CD14-positive monocyte (primary cell): ENCODE measurements at regions not wholly inside any gene's neighbourhood (a gene's known extent, or its start where the extent isn't known, plus 50 kb on each side); places are given as distances from the start of the nearest gene placed in this dataset.

Experiments
- DNase-seq, 3 donors: peaks; one replicate each; pipeline ENCODE4 v3.0.0-alpha.2; 2011 to 2022
- H2AFZ ChIP-seq: 2 replicates; pipeline ENCODE4 v1.6.0; 2012; ENCODE audit warnings: mild to moderate bottlenecking, low read depth, low read length, inconsistent platforms; ENCODE audit not compliant: insufficient read depth, poor library complexity, severe bottlenecking
- H3K27ac ChIP-seq, 2 donors: 1 replicate in 1 of 2; 2 replicates in 1 of 2; pipeline ENCODE4 v1.5.1; 2012 to 2013; ENCODE audit warnings: low read length in 2 of 2, control low read depth in 1 of 2, inconsistent platforms in 1 of 2, low read depth in 1 of 2, mild to moderate bottlenecking in 1 of 2
- H3K27me3 ChIP-seq, 2 donors: one replicate each; pipeline versions ENCODE4 v1.6.0 to v1.6.1; 2011 to 2013; ENCODE audit warnings: low read length in 2 of 2; ENCODE audit not compliant: control insufficient read depth in 2 of 2, insufficient read depth in 2 of 2
- H3K36me3 ChIP-seq, 2 donors: replicated peaks in 1 of 2; 1 replicate in 1 of 2; 2 replicates in 1 of 2; pipeline versions ENCODE4 v1.5.1 to v1.6.1; 2012 to 2013; ENCODE audit warnings: low read length in 2 of 2, control low read depth in 1 of 2, inconsistent platforms in 1 of 2, mild to moderate bottlenecking in 1 of 2; ENCODE audit not compliant: insufficient read depth in 2 of 2, control insufficient read depth in 1 of 2
- H3K4me1 ChIP-seq, 2 donors: 1 replicate in 1 of 2; 2 replicates in 1 of 2; pipeline versions ENCODE4 v1.5.1 to v1.6.1; 2012 to 2013; ENCODE audit warnings: low read length in 2 of 2, control low read depth in 1 of 2, inconsistent platforms in 1 of 2, mild to moderate bottlenecking in 1 of 2, moderate library complexity in 1 of 2; ENCODE audit not compliant: insufficient read depth in 2 of 2, control insufficient read depth in 1 of 2
- H3K4me2 ChIP-seq: replicated peaks from 2 replicates; pipeline ENCODE3; 2012; ENCODE audit warnings: low read length, moderate library complexity, mild to moderate bottlenecking; ENCODE audit not compliant: poor library complexity, severe bottlenecking; ENCODE audit errors: extremely low read depth
- H3K4me3 ChIP-seq, 3 experiments: fragments of 200-600 bp in 1 of 3; sonication (generic) in 1 of 3; replicated peaks in 1 of 3; 1 replicate in 2 of 3; 2 replicates in 1 of 3; pipeline ENCODE4 v1.5.1; 2011 to 2013; ENCODE audit warnings: low read length in 3 of 3, mild to moderate bottlenecking in 3 of 3, control low read depth in 2 of 3, low read depth in 2 of 3, inconsistent platforms in 1 of 3, moderate library complexity in 1 of 3
- H3K79me2 ChIP-seq: 2 replicates; pipeline ENCODE4 v1.6.0; 2012; ENCODE audit warnings: mild to moderate bottlenecking, control low read depth, inconsistent platforms, low read length, moderate library complexity; ENCODE audit not compliant: insufficient read depth
- H3K9ac ChIP-seq: 2 replicates; pipeline ENCODE4 v1.6.0; 2017; ENCODE audit warnings: low read length, mild to moderate bottlenecking; ENCODE audit not compliant: insufficient read depth, poor library complexity, severe bottlenecking
- H3K9me3 ChIP-seq, 2 donors: replicated peaks in 1 of 2; 1 replicate in 1 of 2; 2 replicates in 1 of 2; pipeline versions ENCODE4 v1.5.1 to v1.6.1; 2012 to 2013; ENCODE audit warnings: low read length in 2 of 2, control low read depth in 1 of 2; ENCODE audit not compliant: control insufficient read depth in 1 of 2, insufficient read depth in 1 of 2
- H4K20me1 ChIP-seq: 2 replicates; pipeline ENCODE4 v1.6.0; 2012; ENCODE audit warnings: mild to moderate bottlenecking, low read length, control low read depth, moderate library complexity; ENCODE audit not compliant: insufficient read depth
- H3K27ac Mint-ChIP-seq, 7 donors: one replicate each; pipeline ENCODE4 v1.8.0; 2020; ENCODE audit warnings: mild to moderate bottlenecking in 7 of 7, mixed read lengths in 7 of 7, moderate library complexity in 6 of 7, inconsistent platforms in 2 of 7
- H3K27me3 Mint-ChIP-seq, 3 donors: one replicate each; pipeline ENCODE4 v1.8.0; 2021 to 2022; ENCODE audit warnings: low read depth in 3 of 3, mild to moderate bottlenecking in 3 of 3, mixed read lengths in 3 of 3, moderate library complexity in 3 of 3, inconsistent platforms in 1 of 3
- H3K36me3 Mint-ChIP-seq, 2 donors: one replicate each; pipeline ENCODE4 v1.8.0; 2020; ENCODE audit warnings: mixed read lengths in 2 of 2, inconsistent platforms in 1 of 2, mild to moderate bottlenecking in 1 of 2
- H3K4me1 Mint-ChIP-seq: one replicate; pipeline ENCODE4 v1.8.0; 2020; ENCODE audit warnings: mild to moderate bottlenecking, mixed read lengths
- H3K4me3 Mint-ChIP-seq, 2 donors: one replicate each; pipeline ENCODE4 v1.8.0; 2020; ENCODE audit warnings: mild to moderate bottlenecking in 2 of 2, mixed read lengths in 2 of 2, moderate library complexity in 1 of 2
- H3K9me3 Mint-ChIP-seq, 7 donors: one replicate each; pipeline ENCODE4 v1.8.0; 2020 to 2022; ENCODE audit warnings: mixed read lengths in 7 of 7, mild to moderate bottlenecking in 6 of 7, moderate library complexity in 6 of 7, inconsistent platforms in 2 of 7
- WGBS: methylation state at CpG from one replicate; pipeline ENCODE4 v1.1.5; 2013; ENCODE audit warnings: missing lambda C conversion rate; ENCODE audit not compliant: insufficient coverage; 5-methylcytosine and 5-hydroxymethylcytosine counted together
- intact Hi-C, 2 donors: fragments of 100-400 bp; cut with micrococcal nuclease; formaldehyde crosslinking; loops; one replicate each; pipeline versions ENCODE4 v1.15.0 to v1.15.1; 2023
- TF ChIP-seq, protein P1 (sequence below): fragments of 200-600 bp; IDR thresholded peaks from one replicate; pipeline ENCODE4 v1.8.0; 2022; ENCODE audit warnings: antibody characterized with exemption, mild to moderate bottlenecking

GRCh38 chr10:4262449-4262848 lies 477.4 kb upstream of the KLF6 start:
- Histone ChIP-seq H3K4me2 (no peak overlapping the region), H3K9me3 (no peaks in the 10 kb centered on the region), H3K27me3 (no peaks in the 10 kb centered on the region), H4K20me1 (no peaks in the 10 kb centered on the region), H3K36me3 (no peaks in the 10 kb centered on the region), H2AFZ (no peak overlapping the region), H3K9ac (no peak overlapping the region), H3K79me2 (no peaks in the 10 kb centered on the region), H3K4me1 (peaks cover 18 to 19% of the 10 kb centered on the region in 2 donors), H3K27ac (no peak overlapping the region), H3K4me3 (no peak overlapping the region)
- TF ChIP-seq, protein P1, sequence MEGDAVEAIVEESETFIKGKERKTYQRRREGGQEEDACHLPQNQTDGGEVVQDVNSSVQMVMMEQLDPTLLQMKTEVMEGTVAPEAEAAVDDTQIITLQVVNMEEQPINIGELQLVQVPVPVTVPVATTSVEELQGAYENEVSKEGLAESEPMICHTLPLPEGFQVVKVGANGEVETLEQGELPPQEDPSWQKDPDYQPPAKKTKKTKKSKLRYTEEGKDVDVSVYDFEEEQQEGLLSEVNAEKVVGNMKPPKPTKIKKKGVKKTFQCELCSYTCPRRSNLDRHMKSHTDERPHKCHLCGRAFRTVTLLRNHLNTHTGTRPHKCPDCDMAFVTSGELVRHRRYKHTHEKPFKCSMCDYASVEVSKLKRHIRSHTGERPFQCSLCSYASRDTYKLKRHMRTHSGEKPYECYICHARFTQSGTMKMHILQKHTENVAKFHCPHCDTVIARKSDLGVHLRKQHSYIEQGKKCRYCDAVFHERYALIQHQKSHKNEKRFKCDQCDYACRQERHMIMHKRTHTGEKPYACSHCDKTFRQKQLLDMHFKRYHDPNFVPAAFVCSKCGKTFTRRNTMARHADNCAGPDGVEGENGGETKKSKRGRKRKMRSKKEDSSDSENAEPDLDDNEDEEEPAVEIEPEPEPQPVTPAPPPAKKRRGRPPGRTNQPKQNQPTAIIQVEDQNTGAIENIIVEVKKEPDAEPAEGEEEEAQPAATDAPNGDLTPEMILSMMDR, result no peak
- DNase-seq, result no peak
- Mint-ChIP-seq H3K36me3 (no peaks in the 10 kb centered on the region), H3K27ac (peak overlapping the region in 1 of 7 donors; percentile 7), H3K4me1 (peaks cover 18% of the 10 kb centered on the region), H3K9me3 (peaks cover 0 to 2% (median 0%) of the 10 kb centered on the region in 7 donors), H3K4me3 (no peak overlapping the region), H3K27me3 (peaks cover 0 to 4% (median 2%) of the 10 kb centered on the region in 3 donors)
- intact Hi-C loops, result no loop called here
- 100% methylated on average over 3 of the region's 4 CpGs for WGBS

- DNase-seq, result no peak
- H3K36me3 Mint-ChIP-seq, result no peaks in the 10 kb centered on the region
- H3K4me1 ChIP-seq, result peaks cover under 1 to 1% of the 10 kb centered on the region in 2 donors
- no peaks in the 10 kb centered on the region for H4K20me1 ChIP-seq
- peaks cover 2% of the 10 kb centered on the region for H3K4me1 Mint-ChIP-seq
- H3K27me3 Mint-ChIP-seq, result peaks cover 0 to 4% (median 2%) of the 10 kb centered on the region in 3 donors
- H3K9me3 ChIP-seq, result peaks cover 0 to 3% of the 10 kb centered on the region in 2 donors
- TF ChIP-seq, protein P1, result no peak
- no peak overlapping the region for H3K4me2 ChIP-seq
- no peak overlapping the region for H3K4me3 ChIP-seq
- no peak overlapping the region for H2AFZ ChIP-seq
- H3K79me2 ChIP-seq, result no peaks in the 10 kb centered on the region
- no peak overlapping the region for H3K9ac ChIP-seq
- no CpG with 5 or more reads among the region's 4 CpGs for WGBS
- H3K4me3 Mint-ChIP-seq, result no peak overlapping the region
- intact Hi-C loops, result no loop called here
- H3K27me3 ChIP-seq, result no peaks in the 10 kb centered on the region
- no peaks in the 10 kb centered on the region for H3K36me3 ChIP-seq
- no peak overlapping the region for H3K27ac ChIP-seq
- H3K27ac Mint-ChIP-seq, result no peak overlapping the region
- H3K9me3 Mint-ChIP-seq, result peaks cover 0 to 4% (median 2%) of the 10 kb centered on the region in 7 donors
These were observed 475.6 kb upstream of the KLF6 start for GRCh38 chr10:4260483-4261124.
